Left lung (tissue), 4 donors: ENCODE measurements at regions not wholly inside any gene's neighbourhood (a gene's known extent, or its start where the extent isn't known, plus 50 kb on each side); places are given as distances from the start of the nearest gene placed in this dataset.

Experiments
- ATAC-seq: fragments of 200-7000 bp; cut with Tn5 transposase; one replicate; pipeline ENCODE4 v1.9.1; 2020; ENCODE audit warnings: moderate library complexity
- DNase-seq, 4 donors: peaks; one replicate each; pipeline ENCODE4 v3.0.0-alpha.2; 2013 to 2020
- H3K27ac ChIP-seq, 2 donors: fragments of 200-600 bp; sonication (generic) in 1 of 2; one replicate each; pipeline versions ENCODE4 v1.5.0 to v1.8.0; 2020 to 2021
- H3K27me3 ChIP-seq, 2 donors: fragments of 200-600 bp; sonication (generic) in 1 of 2; one replicate each; pipeline versions ENCODE4 v1.5.0 to v1.8.0; 2020 to 2021
- H3K36me3 ChIP-seq, 2 donors: fragments of 200-600 bp; sonication (generic) in 1 of 2; one replicate each; pipeline versions ENCODE4 v1.5.0 to v1.8.0; 2020 to 2021
- H3K4me1 ChIP-seq, 2 donors: fragments of 200-600 bp; one replicate each; pipeline ENCODE4 v1.8.0; 2021
- H3K4me3 ChIP-seq, 2 donors: fragments of 200-600 bp; sonication (generic) in 1 of 2; one replicate each; pipeline versions ENCODE4 v1.5.0 to v1.8.0; 2020 to 2021; ENCODE audit warnings: mild to moderate bottlenecking in 1 of 2
- H3K9me3 ChIP-seq, 2 donors: fragments of 200-600 bp; sonication (generic) in 1 of 2; one replicate each; pipeline versions ENCODE4 v1.5.0 to v1.8.0; 2020 to 2021
- intact Hi-C, 2 donors: fragments of 100-400 bp; cut with DNase I; formaldehyde crosslinking; loops; one replicate each; pipeline versions ENCODE4 v1.11.2 to v1.14.2; 2022
- TF ChIP-seq, protein P1 (sequence below), 2 donors: fragments of 200-600 bp; sonication (generic) in 1 of 2; IDR thresholded peaks; one replicate each; pipeline versions ENCODE4 v1.5.0 to v1.8.0; 2021; ENCODE audit warnings: antibody characterized with exemption in 2 of 2
- donor health status: DM: no; HTN: yes; CAD: no.
- donor health status: DM: no; HTN: no; CAD: no.

GRCh38 chr5:67506241-67506640, 309.6 kb upstream of the CD180 start:
- no peaks in the 10 kb centered on the region for H3K4me1 ChIP-seq
- no peak overlapping the region for H3K4me3 ChIP-seq
- H3K27ac ChIP-seq, result no peak overlapping the region
- no peak for DNase-seq
- TF ChIP-seq, protein P1, sequence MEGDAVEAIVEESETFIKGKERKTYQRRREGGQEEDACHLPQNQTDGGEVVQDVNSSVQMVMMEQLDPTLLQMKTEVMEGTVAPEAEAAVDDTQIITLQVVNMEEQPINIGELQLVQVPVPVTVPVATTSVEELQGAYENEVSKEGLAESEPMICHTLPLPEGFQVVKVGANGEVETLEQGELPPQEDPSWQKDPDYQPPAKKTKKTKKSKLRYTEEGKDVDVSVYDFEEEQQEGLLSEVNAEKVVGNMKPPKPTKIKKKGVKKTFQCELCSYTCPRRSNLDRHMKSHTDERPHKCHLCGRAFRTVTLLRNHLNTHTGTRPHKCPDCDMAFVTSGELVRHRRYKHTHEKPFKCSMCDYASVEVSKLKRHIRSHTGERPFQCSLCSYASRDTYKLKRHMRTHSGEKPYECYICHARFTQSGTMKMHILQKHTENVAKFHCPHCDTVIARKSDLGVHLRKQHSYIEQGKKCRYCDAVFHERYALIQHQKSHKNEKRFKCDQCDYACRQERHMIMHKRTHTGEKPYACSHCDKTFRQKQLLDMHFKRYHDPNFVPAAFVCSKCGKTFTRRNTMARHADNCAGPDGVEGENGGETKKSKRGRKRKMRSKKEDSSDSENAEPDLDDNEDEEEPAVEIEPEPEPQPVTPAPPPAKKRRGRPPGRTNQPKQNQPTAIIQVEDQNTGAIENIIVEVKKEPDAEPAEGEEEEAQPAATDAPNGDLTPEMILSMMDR (IDR thresholded peaks at IDR 0.05), result no peak
- no peaks in the 10 kb centered on the region for H3K9me3 ChIP-seq
- no peaks in the 10 kb centered on the region for H3K36me3 ChIP-seq
- H3K27me3 ChIP-seq, result no peaks in the 10 kb centered on the region
- no peak for ATAC-seq
- intact Hi-C loops, result no loop called here

DNA sequence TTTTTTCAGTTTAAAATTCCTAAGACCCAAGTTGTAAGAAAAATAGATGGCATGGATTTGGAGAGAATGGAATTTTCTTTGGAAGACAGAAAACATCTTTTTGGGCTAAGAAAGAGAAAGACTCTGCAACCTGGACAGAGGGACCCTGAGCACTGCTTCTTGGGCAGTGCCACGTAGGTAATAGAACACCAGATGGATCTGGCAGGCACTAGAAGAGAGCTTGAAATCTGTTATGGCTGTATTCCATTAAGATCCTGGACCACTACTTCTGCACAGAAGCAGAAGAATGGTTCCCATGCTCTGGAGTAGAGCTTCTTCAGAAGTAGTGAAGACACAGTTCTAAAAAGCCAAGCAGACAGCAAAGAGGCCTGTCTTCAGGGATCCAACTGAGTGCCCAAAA, 306.4 kb upstream of the CD180 start:
- H3K27me3 ChIP-seq, result no peaks in the 10 kb centered on the region
- H3K4me1 ChIP-seq, result no peaks in the 10 kb centered on the region
- TF ChIP-seq, protein P1 (IDR thresholded peaks at IDR 0.05), result no peak
- H3K9me3 ChIP-seq, result peaks cover 0 to 8% of the 10 kb centered on the region in 2 donors
- H3K36me3 ChIP-seq, result no peaks in the 10 kb centered on the region
- ATAC-seq (no peak), DNase-seq (no peak)
- intact Hi-C loops, result no loop called here
- H3K4me3 ChIP-seq, result no peak overlapping the region
- H3K27ac ChIP-seq, result no peak overlapping the region

DNA sequence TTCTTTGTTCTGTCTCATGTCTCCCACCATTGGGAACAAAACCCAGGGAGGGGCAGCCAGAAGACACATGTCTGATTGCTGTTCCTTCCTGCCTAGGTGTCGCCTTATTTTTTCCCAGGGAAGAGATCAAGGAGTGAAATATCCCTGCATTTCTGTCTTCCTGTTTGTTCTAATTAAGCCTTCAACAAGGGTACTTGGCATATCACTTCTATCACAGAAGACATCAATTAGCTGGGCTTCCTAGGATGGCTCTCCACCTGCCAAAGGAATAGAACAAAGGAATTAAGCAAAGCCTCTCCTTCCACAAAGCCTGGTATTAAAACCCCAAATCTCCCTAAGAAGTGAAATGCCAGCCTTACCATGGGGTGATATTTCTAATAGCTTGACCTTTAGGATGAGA, 299.5 kb upstream of the CD180 start:
- TF ChIP-seq, protein P1 (IDR thresholded peaks at IDR 0.05), result no peak
- Histone ChIP-seq H3K4me1 (no peaks in the 10 kb centered on the region), H3K4me3 (no peak overlapping the region), H3K27me3 (no peaks in the 10 kb centered on the region), H3K27ac (no peak overlapping the region), H3K9me3 (peaks cover 0 to 8% of the 10 kb centered on the region in 2 donors), H3K36me3 (no peaks in the 10 kb centered on the region)
- intact Hi-C loops, result no loop called here
- ATAC-seq (no peak), DNase-seq (no peak)

DNA sequence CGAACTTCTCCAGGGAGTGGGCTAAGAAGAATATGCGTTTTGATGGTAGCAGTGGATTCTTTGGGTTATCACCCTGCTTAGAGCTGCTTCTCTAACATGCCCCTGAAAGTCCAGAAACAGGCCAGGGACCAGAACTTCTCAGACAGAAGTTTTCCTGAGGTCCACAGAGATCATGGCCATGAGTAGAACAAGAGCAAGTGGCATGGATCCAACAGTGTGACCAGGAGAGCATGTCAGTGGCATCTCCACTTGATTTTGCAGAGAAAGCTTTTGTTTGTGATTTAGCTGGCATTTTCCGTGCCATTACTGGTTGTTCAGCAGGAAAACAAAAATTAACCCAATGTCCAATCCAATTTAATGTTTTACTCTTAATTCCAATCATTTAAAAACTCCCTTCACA, 298.5 kb upstream of the CD180 start:
- no peaks in the 10 kb centered on the region for H3K27me3 ChIP-seq
- no peaks in the 10 kb centered on the region for H3K36me3 ChIP-seq
- no peak overlapping the region for H3K27ac ChIP-seq
- no peaks in the 10 kb centered on the region for H3K4me1 ChIP-seq
- no peak overlapping the region for H3K4me3 ChIP-seq
- ATAC-seq (no peak), DNase-seq (no peak)
- TF ChIP-seq, protein P1 (IDR thresholded peaks at IDR 0.05), result no peak
- intact Hi-C loops, result no loop called here
- peaks cover 0 to 6% of the 10 kb centered on the region in 2 donors for H3K9me3 ChIP-seq

DNA sequence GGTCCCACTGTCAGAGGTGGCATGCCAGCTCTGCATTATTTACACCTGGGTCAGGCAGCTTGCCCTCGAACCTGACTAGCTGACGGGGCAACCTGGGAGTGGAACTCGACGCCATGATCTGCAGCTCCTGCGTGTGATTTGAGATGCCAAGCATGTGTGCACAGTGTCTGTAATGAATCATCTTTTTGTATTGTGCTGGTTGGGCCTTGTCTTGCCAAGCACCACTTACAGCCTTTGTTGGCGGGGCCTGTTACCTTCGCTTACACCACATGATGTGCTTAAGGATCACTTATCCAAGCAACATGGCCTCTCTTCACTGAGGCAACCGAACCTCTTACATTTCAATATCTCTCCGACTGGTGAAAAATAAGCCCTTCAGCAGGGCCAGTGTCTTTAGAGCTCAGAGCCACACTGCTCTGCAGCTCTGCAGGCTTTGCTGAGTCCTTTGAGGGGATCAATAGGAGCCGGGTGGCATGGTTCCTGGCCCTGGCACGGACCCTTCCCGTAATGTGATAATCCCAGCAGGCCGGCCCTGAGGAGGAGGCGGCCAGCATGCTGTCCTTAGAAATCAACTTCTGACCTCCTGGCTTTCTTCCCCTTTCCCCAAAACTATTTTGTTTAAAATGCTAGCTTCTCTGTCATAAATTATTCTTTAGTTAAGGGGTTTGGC, 297.7 kb upstream of the CD180 start:
- Histone ChIP-seq H3K9me3 (no peaks in the 10 kb centered on the region), H3K4me3 (no peak overlapping the region), H3K27ac (no peak overlapping the region), H3K36me3 (no peaks in the 10 kb centered on the region), H3K4me1 (no peaks in the 10 kb centered on the region), H3K27me3 (no peaks in the 10 kb centered on the region)
- peak in 2 of 4 donors; percentile 33 to 51 for DNase-seq
- no peak for ATAC-seq
- TF ChIP-seq, protein P1 (IDR thresholded peaks at IDR 0.05), result no peak
- intact Hi-C loops, result no loop called here
